ENCODE measurements at regions not wholly inside any gene's neighbourhood (a gene's known extent, or its start where the extent isn't known, plus 50 kb on each side); places are given as distances from the start of the nearest gene placed in this dataset.

DNA sequence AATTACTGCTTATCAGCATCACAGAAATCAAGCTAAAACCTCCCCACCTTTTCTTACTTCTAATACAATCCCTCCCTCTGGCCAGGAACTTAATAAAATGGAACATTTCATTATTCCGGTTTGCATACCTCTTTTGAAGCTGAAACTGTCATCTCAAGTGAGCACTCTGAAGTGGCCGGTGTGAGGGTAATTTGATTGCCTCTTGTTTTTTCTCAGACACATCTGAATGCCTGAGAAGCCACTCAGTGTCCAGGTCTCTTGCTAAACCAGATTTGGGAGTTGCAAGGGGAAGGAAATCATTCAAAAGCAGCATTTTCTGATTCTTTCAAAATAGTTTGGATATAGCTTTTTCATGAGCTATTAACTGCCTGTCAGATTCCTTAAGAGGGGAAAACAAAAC is 190.3 kb downstream of the C1D start (continued):
- TF ChIP-seq, protein P1, sequence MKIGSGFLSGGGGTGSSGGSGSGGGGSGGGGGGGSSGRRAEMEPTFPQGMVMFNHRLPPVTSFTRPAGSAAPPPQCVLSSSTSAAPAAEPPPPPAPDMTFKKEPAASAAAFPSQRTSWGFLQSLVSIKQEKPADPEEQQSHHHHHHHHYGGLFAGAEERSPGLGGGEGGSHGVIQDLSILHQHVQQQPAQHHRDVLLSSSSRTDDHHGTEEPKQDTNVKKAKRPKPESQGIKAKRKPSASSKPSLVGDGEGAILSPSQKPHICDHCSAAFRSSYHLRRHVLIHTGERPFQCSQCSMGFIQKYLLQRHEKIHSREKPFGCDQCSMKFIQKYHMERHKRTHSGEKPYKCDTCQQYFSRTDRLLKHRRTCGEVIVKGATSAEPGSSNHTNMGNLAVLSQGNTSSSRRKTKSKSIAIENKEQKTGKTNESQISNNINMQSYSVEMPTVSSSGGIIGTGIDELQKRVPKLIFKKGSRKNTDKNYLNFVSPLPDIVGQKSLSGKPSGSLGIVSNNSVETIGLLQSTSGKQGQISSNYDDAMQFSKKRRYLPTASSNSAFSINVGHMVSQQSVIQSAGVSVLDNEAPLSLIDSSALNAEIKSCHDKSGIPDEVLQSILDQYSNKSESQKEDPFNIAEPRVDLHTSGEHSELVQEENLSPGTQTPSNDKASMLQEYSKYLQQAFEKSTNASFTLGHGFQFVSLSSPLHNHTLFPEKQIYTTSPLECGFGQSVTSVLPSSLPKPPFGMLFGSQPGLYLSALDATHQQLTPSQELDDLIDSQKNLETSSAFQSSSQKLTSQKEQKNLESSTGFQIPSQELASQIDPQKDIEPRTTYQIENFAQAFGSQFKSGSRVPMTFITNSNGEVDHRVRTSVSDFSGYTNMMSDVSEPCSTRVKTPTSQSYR (CRISPR knock-in tag; IDR thresholded peaks at IDR 0.05): no peak
- TF ChIP-seq RORB (CRISPR knock-in tag; IDR thresholded peaks at IDR 0.05): no peak
- TF ChIP-seq ESRRA (CRISPR knock-in tag; IDR thresholded peaks at IDR 0.05; ENCODE audit: borderline replicate concordance): no peak

DNA sequence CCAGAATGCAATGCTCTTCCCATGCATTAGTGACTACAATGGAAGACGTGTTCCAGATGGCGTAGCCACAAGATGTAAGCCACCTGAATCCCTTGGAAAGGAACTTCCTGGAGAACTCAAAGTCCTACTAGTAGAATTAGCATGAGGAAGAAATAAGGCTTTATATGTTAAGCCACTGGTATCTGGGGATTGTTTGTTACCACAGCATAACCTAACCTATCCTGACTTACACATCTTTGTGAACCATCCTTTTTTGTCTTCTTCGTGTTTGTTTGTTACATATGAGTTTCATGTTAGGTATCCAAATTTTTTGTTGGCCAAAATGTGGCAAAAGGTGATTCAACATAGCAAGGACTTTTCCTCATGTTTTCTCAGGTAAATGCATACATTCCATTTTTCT is 188.9 kb downstream of the C1D start:
- POLR2A ChIA-PET: no interaction called here

DNA sequence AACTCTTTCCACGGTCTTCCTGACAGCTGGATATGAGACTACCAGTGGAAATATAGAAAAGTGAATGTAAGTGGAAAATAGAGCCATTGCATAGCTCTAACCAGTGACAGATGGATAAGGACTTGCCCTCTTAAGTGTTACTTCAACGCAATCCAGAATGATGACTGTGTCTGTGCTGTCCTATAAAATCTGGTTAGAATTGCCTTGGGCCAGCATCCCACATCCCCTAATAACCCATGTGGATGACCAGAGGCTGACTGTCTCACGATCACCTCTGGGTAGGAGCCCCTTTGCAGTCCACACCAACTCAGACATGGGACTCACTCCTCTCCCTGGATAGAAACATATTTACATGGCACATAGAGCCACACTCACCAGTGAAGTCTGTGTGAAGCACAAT is 186.6 kb downstream of the C1D start:
- CTCF ChIA-PET: interaction anchor here (0.7 kb wide), 1 partner anchor 8 kb away, joined by 3 read pairs; no protein-coding TSS in a partner anchor
- no peak overlapping the region for H3K27ac Mint-ChIP-seq
- POLR2A ChIA-PET: no interaction called here
- DNase-seq (ENCODE audit: low spot score) (no peak), ATAC-seq (no peak)
- H3K9me3 Mint-ChIP-seq: peaks cover 11% of the 10 kb centered on the region
- no peaks in the 10 kb centered on the region for H3K27me3 Mint-ChIP-seq (ENCODE audit: low read depth)
- peaks cover 13% of the 10 kb centered on the region for H3K4me1 Mint-ChIP-seq
- no peaks in the 10 kb centered on the region for H3K36me3 Mint-ChIP-seq
- H3K4me3 Mint-ChIP-seq: no peak overlapping the region
- TF ChIP-seq SP1 (CRISPR knock-in tag; conservative IDR thresholded peaks at IDR 0.05) (no peak), NR2C2 (CRISPR knock-in tag; IDR thresholded peaks at IDR 0.05) (no peak), OVOL2 (CRISPR knock-in tag; IDR thresholded peaks at IDR 0.05; ENCODE audit: borderline replicate concordance) (no peak)
- TF ChIP-seq, protein P2, sequence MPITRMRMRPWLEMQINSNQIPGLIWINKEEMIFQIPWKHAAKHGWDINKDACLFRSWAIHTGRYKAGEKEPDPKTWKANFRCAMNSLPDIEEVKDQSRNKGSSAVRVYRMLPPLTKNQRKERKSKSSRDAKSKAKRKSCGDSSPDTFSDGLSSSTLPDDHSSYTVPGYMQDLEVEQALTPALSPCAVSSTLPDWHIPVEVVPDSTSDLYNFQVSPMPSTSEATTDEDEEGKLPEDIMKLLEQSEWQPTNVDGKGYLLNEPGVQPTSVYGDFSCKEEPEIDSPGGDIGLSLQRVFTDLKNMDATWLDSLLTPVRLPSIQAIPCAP (CRISPR knock-in tag; IDR thresholded peaks at IDR 0.05): no peak
- TF ChIP-seq, protein P3, sequence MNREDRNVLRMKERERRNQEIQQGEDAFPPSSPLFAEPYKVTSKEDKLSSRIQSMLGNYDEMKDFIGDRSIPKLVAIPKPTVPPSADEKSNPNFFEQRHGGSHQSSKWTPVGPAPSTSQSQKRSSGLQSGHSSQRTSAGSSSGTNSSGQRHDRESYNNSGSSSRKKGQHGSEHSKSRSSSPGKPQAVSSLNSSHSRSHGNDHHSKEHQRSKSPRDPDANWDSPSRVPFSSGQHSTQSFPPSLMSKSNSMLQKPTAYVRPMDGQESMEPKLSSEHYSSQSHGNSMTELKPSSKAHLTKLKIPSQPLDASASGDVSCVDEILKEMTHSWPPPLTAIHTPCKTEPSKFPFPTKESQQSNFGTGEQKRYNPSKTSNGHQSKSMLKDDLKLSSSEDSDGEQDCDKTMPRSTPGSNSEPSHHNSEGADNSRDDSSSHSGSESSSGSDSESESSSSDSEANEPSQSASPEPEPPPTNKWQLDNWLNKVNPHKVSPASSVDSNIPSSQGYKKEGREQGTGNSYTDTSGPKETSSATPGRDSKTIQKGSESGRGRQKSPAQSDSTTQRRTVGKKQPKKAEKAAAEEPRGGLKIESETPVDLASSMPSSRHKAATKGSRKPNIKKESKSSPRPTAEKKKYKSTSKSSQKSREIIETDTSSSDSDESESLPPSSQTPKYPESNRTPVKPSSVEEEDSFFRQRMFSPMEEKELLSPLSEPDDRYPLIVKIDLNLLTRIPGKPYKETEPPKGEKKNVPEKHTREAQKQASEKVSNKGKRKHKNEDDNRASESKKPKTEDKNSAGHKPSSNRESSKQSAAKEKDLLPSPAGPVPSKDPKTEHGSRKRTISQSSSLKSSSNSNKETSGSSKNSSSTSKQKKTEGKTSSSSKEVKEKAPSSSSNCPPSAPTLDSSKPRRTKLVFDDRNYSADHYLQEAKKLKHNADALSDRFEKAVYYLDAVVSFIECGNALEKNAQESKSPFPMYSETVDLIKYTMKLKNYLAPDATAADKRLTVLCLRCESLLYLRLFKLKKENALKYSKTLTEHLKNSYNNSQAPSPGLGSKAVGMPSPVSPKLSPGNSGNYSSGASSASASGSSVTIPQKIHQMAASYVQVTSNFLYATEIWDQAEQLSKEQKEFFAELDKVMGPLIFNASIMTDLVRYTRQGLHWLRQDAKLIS (CRISPR knock-in tag; IDR thresholded peaks at IDR 0.05; ENCODE audit: borderline replicate concordance): no peak
- TF ChIP-seq, protein P4, sequence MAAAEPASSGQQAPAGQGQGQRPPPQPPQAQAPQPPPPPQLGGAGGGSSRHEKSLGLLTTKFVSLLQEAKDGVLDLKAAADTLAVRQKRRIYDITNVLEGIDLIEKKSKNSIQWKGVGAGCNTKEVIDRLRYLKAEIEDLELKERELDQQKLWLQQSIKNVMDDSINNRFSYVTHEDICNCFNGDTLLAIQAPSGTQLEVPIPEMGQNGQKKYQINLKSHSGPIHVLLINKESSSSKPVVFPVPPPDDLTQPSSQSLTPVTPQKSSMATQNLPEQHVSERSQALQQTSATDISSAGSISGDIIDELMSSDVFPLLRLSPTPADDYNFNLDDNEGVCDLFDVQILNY (CRISPR knock-in tag; IDR thresholded peaks at IDR 0.05): no peak

More for the DNA sequence above, 188.9 kb downstream of the C1D start:
- H3K36me3 Mint-ChIP-seq: no peaks in the 10 kb centered on the region
- H3K27ac Mint-ChIP-seq: no peak overlapping the region
- DNase-seq (ENCODE audit: low spot score): no peak
- H3K4me1 Mint-ChIP-seq: peaks cover 13% of the 10 kb centered on the region
- H3K4me3 Mint-ChIP-seq: no peak overlapping the region
- CTCF ChIA-PET: no interaction called here
- H3K9me3 Mint-ChIP-seq: peaks cover 11% of the 10 kb centered on the region
- TF ChIP-seq ZNF416 (CRISPR knock-in tag; IDR thresholded peaks at IDR 0.05): no peak
- no peak for TF ChIP-seq ZNF317 (CRISPR knock-in tag; IDR thresholded peaks at IDR 0.05; ENCODE audit: borderline replicate concordance, low read depth)
- TF ChIP-seq, protein P5, sequence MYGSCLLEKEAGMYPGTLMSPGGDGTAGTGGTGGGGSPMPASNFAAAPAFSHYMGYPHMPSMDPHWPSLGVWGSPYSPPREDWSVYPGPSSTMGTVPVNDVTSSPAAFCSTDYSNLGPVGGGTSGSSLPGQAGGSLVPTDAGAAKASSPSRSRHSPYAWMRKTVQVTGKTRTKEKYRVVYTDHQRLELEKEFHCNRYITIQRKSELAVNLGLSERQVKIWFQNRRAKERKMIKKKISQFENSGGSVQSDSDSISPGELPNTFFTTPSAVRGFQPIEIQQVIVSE (CRISPR knock-in tag; IDR thresholded peaks at IDR 0.05; ENCODE audit: borderline replicate concordance): no peak
- TF ChIP-seq TEAD1 (CRISPR knock-in tag; IDR thresholded peaks at IDR 0.05): no peak
- TF ChIP-seq, protein P6, sequence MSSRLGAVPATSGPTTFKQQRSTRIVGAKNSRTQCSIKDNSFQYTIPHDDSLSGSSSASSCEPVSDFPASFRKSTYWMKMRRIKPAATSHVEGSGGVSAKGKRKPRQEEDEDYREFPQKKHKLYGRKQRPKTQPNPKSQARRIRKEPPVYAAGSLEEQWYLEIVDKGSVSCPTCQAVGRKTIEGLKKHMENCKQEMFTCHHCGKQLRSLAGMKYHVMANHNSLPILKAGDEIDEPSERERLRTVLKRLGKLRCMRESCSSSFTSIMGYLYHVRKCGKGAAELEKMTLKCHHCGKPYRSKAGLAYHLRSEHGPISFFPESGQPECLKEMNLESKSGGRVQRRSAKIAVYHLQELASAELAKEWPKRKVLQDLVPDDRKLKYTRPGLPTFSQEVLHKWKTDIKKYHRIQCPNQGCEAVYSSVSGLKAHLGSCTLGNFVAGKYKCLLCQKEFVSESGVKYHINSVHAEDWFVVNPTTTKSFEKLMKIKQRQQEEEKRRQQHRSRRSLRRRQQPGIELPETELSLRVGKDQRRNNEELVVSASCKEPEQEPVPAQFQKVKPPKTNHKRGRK (CRISPR knock-in tag; IDR thresholded peaks at IDR 0.05; ENCODE audit: borderline replicate concordance): no peak
- TF ChIP-seq KAT7 (CRISPR knock-in tag; IDR thresholded peaks at IDR 0.05; ENCODE audit: borderline replicate concordance): no peak
- TF ChIP-seq, protein P7, sequence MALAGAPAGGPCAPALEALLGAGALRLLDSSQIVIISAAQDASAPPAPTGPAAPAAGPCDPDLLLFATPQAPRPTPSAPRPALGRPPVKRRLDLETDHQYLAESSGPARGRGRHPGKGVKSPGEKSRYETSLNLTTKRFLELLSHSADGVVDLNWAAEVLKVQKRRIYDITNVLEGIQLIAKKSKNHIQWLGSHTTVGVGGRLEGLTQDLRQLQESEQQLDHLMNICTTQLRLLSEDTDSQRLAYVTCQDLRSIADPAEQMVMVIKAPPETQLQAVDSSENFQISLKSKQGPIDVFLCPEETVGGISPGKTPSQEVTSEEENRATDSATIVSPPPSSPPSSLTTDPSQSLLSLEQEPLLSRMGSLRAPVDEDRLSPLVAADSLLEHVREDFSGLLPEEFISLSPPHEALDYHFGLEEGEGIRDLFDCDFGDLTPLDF (CRISPR knock-in tag; IDR thresholded peaks at IDR 0.05): no peak
- no peaks in the 10 kb centered on the region; the same call in 1 of the 2 replicates for H3K27me3 Mint-ChIP-seq (ENCODE audit: low read depth)
- ATAC-seq: no peak
